ENCODE measurements at regions not wholly inside any gene's neighbourhood (a gene's known extent, or its start where the extent isn't known, plus 50 kb on each side); places are given as distances from the start of the nearest gene placed in this dataset.

- 0% methylated on average over 1 of the region's 5 CpGs; no CpG with 5 or more reads in 1 of the 2 donors for WGBS, 2 donors (ENCODE audit: low coverage in 1 of 2)
- no peak overlapping the region for H3K27ac ChIP-seq
- no peak overlapping the region for H3K4me3 ChIP-seq
- peaks cover 0 to 8% (median 0%) of the 10 kb centered on the region in 3 donors for H3K9me3 ChIP-seq
- no peak for ATAC-seq
- peaks cover 0 to 10% (median 0%) of the 10 kb centered on the region in 3 donors for H3K4me1 ChIP-seq
- H3K36me3 ChIP-seq: no peaks in the 10 kb centered on the region
- TF ChIP-seq, protein P1, sequence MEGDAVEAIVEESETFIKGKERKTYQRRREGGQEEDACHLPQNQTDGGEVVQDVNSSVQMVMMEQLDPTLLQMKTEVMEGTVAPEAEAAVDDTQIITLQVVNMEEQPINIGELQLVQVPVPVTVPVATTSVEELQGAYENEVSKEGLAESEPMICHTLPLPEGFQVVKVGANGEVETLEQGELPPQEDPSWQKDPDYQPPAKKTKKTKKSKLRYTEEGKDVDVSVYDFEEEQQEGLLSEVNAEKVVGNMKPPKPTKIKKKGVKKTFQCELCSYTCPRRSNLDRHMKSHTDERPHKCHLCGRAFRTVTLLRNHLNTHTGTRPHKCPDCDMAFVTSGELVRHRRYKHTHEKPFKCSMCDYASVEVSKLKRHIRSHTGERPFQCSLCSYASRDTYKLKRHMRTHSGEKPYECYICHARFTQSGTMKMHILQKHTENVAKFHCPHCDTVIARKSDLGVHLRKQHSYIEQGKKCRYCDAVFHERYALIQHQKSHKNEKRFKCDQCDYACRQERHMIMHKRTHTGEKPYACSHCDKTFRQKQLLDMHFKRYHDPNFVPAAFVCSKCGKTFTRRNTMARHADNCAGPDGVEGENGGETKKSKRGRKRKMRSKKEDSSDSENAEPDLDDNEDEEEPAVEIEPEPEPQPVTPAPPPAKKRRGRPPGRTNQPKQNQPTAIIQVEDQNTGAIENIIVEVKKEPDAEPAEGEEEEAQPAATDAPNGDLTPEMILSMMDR (IDR thresholded peaks at IDR 0.05): no peak
- TF ChIP-seq POLR2A (IDR thresholded peaks at IDR 0.05): no peak
- peaks cover 1% of the 10 kb centered on the region for H3K27me3 ChIP-seq
Measured at GRCh38 chr20:24777746-24778145, 171.3 kb upstream of the CST7 start.

- TF ChIP-seq EP300 (IDR thresholded peaks at IDR 0.05): no peak
- TF ChIP-seq POLR2AphosphoS5 (IDR thresholded peaks at IDR 0.05): no peak
- TF ChIP-seq POLR2A (IDR thresholded peaks at IDR 0.05): no peak
- TF ChIP-seq, protein P1 (IDR thresholded peaks at IDR 0.05): no peak
- Histone ChIP-seq H3K36me3 (no peaks in the 10 kb centered on the region), H3K27ac (no peak overlapping the region), H3K4me3 (no peak overlapping the region), H3K4me1 (peaks cover 0 to 10% (median 0%) of the 10 kb centered on the region in 3 donors), H3K9me3 (peaks cover 0 to 8% (median 0%) of the 10 kb centered on the region in 3 donors), H3K27me3 (no peaks in the 10 kb centered on the region)
- no peak for ATAC-seq
- 70 to 80% methylated on average over 1 to 2 of the region's 14 CpGs for WGBS, 2 donors (ENCODE audit: low coverage in 1 of 2)
Measured at GRCh38 chr20:24778585-24779031, 170.5 kb upstream of the CST7 start.

GRCh38 chr20:24779131-24779530 lies 169.9 kb upstream of the CST7 start:
- no peak for ATAC-seq
- Histone ChIP-seq H3K4me1 (peaks cover 0 to 10% (median 0%) of the 10 kb centered on the region in 3 donors), H3K9me3 (peaks cover 0 to 8% (median 0%) of the 10 kb centered on the region in 3 donors), H3K27ac (no peak overlapping the region), H3K36me3 (no peaks in the 10 kb centered on the region), H3K27me3 (no peaks in the 10 kb centered on the region), H3K4me3 (no peak overlapping the region)
- TF ChIP-seq, protein P1 (IDR thresholded peaks at IDR 0.05): no peak
- no peak for TF ChIP-seq POLR2AphosphoS5 (IDR thresholded peaks at IDR 0.05)
- TF ChIP-seq EP300 (IDR thresholded peaks at IDR 0.05): no peak
- WGBS, 2 donors (ENCODE audit: low coverage in 1 of 2): 0 to 47% methylated on average over 3 to 4 of the region's 6 CpGs

GRCh38 chr20:24779946-24780345 lies 169.1 kb upstream of the CST7 start:
- Histone ChIP-seq H3K9me3 (peaks cover 0 to 8% (median 0%) of the 10 kb centered on the region in 3 donors), H3K27ac (no peak overlapping the region), H3K4me1 (peaks cover 0 to 10% (median 0%) of the 10 kb centered on the region in 3 donors), H3K36me3 (no peaks in the 10 kb centered on the region), H3K4me3 (no peak overlapping the region), H3K27me3 (no peaks in the 10 kb centered on the region)
- WGBS, 2 donors (ENCODE audit: low coverage in 1 of 2): 100% methylated on average over 1 of the region's 4 CpGs; no CpG with 5 or more reads in 1 of the 2 donors
- TF ChIP-seq POLR2A (IDR thresholded peaks at IDR 0.05): no peak
- no peak for TF ChIP-seq EP300 (IDR thresholded peaks at IDR 0.05)
- TF ChIP-seq, protein P1 (IDR thresholded peaks at IDR 0.05): no peak
- TF ChIP-seq POLR2AphosphoS5 (IDR thresholded peaks at IDR 0.05): no peak
- ATAC-seq: no peak

- Histone ChIP-seq H3K4me3 (no peak overlapping the region), H3K27ac (no peak overlapping the region), H3K4me1 (peaks cover 0 to 10% (median 0%) of the 10 kb centered on the region in 3 donors), H3K36me3 (no peaks in the 10 kb centered on the region), H3K27me3 (no peaks in the 10 kb centered on the region), H3K9me3 (peaks cover 0 to 2% (median 0%) of the 10 kb centered on the region in 3 donors)
- no peak for ATAC-seq
- 67 to 78% methylated on average over 4 to 5 of the region's 11 CpGs for WGBS, 2 donors (ENCODE audit: low coverage in 1 of 2)
- TF ChIP-seq POLR2A (IDR thresholded peaks at IDR 0.05) (no peak), POLR2AphosphoS5 (IDR thresholded peaks at IDR 0.05) (no peak), EP300 (IDR thresholded peaks at IDR 0.05) (no peak)
- TF ChIP-seq, protein P1 (IDR thresholded peaks at IDR 0.05): no peak
Measured at GRCh38 chr20:24780674-24781417, 168.2 kb upstream of the CST7 start.

All from gastroesophageal sphincter (tissue), 4 donors.